SH-SY5Y (cell line): ENCODE measurements at regions not wholly inside any gene's neighbourhood (a gene's known extent, or its start where the extent isn't known, plus 50 kb on each side); places are given as distances from the start of the nearest gene placed in this dataset.

Experiments
- GATA2 ChIP-seq: IDR thresholded peaks from 2 replicates; pipeline ENCODE4 v1.6.1; 2011; ENCODE audit warnings: mild to moderate bottlenecking, low read depth, low read length
- GATA3 ChIP-seq: IDR thresholded peaks from 2 replicates; pipeline ENCODE4 v1.6.1; 2011; ENCODE audit warnings: low read depth, mild to moderate bottlenecking, low read length, moderate library complexity

DNA sequence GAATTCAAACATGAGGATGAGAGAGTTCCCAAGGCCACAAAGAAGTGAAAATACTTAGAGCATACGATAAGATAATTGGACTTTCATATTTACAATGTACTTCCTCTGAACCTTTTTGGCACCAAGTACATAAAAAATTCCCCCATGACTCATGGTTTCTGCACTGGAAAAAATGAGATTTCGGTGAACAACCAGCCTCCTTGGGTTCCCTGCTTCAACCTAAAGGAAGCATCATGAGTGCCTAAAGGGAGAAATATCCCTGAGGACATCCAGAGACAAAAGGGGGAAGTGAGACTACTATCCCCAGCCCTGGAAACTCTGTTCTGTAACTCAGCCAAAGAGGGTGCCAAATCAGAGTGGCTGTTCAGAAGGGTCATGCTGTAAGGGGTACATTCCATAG, 562.7 kb upstream of the SLC39A10 start:
- TF ChIP-seq GATA2 (no peak), GATA3 (no peak)
